Stimulated activated CD8-positive, alpha-beta memory T cell treated with anti-CD3 and anti-CD28 coated beads, Interleukin-12 subunit alpha, Interleukin-12 subunit beta, amount 100 ng/mL, for 24 hours (primary cell): ENCODE measurements at regions not wholly inside any gene's neighbourhood (a gene's known extent, or its start where the extent isn't known, plus 50 kb on each side); places are given as distances from the start of the nearest gene placed in this dataset.
"Not testable (repeated sequence)": the region's sequence is repeated elsewhere in the genome, so short reads cannot be mapped to it uniquely, and the experiment has no call there.

Experiments used
- DNase-seq: peaks from one replicate; pipeline ENCODE4 v3.0.0-alpha.2; 2020; ENCODE audit errors: extremely low read depth

- no peak for DNase-seq
Measured at GRCh38 chr10:44177610-44178009, 207.3 kb downstream of the CXCL12 start.

DNA sequence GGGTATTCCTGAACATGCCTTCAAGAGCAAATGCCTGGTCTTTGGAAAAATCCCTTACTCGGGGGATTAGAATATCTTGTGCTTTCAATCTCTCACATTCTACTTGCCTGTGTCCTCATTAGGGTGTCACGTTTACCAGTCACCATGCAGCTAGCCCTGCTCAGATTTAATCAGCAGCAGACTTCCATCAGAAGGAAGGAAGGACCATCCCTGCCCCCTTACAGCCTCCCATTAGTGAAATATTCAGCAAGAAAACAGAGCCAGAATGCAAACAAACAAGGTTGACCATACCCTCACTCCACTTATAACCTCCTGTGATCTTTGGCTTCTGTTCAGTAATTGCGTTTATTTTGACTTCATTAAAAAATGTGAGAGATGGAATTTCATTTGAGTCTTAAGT lies 208.6 kb downstream of the CXCL12 start:
- DNase-seq = no peak

- no peak for DNase-seq
Measured at GRCh38 chr10:44173608-44173894, 211.3 kb downstream of the CXCL12 start.

DNA sequence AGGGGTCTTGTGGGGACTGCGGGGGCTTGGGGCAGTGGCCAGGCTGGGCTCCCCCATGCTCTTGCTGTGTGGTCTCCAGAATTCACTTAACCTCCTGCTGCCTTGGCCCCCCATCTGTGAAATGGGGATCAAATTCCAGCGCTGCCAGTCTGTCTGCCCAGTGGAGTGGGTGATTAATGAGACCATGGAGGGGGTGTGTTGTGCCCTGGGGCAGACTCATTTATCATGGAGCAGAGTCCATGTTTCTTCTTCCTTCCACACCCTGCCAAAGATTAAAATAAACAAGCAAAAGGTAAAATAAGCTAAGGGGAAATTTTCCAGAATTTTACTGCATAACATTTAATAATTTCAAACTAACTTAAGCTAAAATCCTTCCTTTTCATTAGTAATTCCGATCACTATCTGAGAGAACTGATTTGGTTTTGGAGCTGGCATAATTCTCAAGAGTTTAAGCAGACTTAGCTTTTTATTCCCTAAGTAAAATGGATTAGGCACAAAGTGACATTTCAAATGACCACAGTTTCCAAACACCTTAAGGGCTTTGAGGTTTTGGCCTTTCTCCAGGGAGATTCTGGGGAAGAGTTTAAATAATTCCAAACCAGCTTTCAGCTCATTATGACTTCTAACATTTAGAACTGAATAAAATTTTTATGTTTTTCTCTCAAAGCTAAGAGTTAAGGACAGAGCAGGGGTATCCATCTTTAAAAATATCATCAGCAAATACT lies 211.9 kb downstream of the CXCL12 start:
- DNase-seq = no peak

- no peak for DNase-seq
Measured at GRCh38 chr10:44171765-44172164, 213.1 kb downstream of the CXCL12 start.

GRCh38 chr10:44168478-44168877 lies 216.4 kb downstream of the CXCL12 start:
- no peak for DNase-seq

- DNase-seq = no peak
Measured at GRCh38 chr10:44167752-44168151, 217.1 kb downstream of the CXCL12 start.

DNA sequence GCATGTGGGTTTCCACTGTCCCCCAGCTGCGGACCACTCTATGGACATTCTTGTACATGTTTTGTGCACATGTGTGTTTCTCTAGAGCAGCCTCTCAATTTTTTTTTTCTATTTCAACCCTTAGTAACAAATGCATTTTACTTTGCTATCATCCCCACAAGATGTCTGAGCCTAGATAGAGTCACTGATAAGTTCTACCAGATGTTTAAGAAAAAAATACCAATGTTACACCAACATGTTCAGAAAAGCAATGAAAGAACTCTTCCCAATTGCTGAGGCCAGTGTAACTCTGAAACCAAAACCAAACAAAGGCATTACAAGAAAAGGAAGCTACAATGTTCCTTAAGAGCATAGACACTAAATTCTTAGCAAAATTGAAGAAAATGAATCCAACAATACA lies 218.5 kb downstream of the CXCL12 start:
- DNase-seq = no peak

DNA sequence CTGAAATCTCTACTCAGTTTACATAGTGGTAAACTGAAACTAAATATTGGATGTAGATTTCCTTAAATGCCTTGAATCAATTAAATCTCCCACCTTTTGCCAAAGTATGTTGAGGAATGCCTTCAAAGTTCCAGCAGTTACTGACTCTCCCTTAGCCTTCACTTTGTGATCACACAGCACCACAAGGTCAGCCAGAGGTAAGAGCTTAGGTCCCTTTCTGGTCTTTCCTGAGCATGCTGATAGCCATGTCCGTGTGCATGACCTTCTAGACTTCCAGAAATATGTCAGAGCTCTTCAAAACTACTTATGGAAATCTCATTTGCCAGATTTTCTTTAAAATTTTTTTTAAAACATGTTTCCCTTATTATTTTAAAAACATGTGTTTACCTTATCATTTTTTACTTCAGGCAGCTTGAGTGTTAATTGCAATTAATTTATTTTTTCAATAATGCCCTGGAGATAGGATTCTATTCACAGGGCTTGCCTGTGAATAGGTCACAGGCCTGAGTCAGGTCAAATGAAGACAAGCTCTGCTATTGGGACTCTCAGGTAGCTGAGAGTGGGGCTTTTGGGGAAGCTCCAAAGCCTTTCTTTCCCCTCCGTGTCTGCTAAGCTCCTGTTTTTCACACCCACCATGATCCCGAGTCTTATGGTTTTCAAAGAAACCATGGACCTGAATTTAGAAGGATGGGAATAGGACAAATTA lies 220.5 kb downstream of the CXCL12 start:
- DNase-seq = no peak

DNA sequence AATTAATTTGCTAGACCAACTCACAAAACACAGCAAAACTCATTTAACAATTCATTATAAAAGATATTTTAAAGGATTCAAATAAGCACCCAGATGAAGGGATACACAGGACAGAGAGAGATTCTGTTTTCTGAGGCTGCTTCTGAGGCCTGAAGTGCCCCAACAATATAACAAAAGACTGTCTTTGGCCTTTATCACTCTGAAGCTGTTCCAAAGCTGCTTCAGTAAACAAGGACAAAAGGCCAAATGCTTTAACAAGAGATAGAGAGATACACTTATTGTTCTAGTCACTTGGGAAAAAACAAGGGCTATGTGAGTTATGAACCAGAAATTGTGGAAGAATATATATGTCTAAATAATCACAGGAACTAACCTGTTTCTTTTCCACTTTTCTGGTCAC lies 223.7 kb downstream of the CXCL12 start:
- DNase-seq = no peak

DNA sequence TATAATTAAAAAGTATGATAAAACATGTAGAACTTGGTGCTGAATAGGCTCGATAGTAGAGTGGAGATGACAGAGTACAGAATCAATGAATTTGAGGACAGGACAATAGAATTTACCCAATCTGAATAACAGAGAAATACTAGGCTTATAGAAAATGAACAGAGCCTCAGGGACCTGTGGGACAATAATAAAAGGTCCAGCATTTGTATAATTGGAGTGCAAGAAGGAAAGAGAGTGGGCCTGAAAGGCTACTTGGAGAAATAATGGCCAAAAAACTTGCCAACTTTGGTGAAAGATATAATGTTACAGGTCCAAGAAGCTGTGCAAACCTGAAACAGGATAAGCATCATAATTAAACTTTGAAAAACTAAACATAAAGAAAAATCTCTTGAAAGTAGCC lies 227.3 kb downstream of the CXCL12 start:
- no peak for DNase-seq

GRCh38 chr10:44154956-44155355 lies 229.9 kb downstream of the CXCL12 start:
- DNase-seq = no peak

- DNase-seq = no peak
Measured at GRCh38 chr10:44153918-44154670, 230.8 kb downstream of the CXCL12 start.

DNA sequence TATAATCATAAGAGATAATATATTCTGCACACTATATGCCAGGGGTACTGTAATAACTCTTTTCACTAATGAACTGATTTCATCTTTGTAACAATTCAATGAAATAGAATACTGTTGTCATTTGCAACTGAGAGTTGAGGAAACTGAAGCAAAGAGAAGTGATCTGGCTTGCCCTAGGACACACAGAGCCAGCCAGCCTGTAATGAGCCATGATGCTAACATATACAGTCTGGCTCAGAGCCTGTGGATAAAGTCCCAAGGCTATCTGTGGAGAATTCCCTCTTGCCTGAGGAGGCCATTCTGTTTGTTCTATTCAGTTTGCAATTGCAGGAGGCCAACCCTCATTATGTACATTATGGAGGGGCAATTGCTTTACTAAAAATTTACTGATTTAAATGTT lies 241.3 kb downstream of the CXCL12 start:
- DNase-seq = no peak

- DNase-seq = no peak
Measured at GRCh38 chr10:44132361-44133289, 252.3 kb downstream of the CXCL12 start.

DNA sequence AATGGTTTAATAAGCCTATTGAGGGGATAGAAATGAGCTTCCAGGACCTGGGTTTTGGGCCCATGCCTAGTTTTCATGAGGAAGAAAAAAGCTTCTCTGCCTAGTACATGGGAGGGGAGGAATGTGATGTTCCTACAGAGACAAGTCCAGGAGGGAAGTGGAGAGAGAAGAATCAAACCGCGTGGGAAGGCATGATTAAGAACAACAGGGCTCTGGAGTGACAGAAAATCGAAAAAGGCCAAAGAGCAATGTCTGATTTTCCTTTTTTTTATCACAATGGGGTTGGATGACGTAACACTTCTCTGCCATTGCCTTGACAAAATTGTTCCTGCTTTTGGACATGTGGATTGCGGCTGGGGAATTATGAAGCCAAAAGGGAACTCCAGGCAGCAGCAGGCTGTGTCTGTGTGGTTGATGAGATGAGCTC lies 258.6 kb downstream of the CXCL12 start:
- DNase-seq = no peak

DNA sequence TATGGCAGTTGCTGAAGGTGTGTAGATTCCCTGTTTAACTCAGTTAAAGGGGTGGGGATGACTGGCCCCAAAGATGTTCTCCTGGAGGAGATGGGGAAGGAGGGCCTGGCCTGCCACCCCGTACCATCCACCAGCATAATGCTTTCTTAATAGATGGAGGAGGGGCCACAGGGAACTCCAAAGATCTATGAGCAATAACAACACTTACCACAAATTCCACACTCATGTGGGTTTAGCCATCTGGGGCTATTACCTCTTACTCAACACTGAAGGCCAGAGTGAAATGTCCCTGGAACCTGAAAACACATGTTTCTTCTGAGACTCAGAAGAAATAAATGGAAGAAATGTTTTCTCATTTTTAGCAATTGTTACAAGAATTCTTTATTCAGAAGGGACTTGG lies 259.0 kb downstream of the CXCL12 start:
- no peak for DNase-seq

- no peak for DNase-seq
Measured at GRCh38 chr10:44118500-44118899, 266.4 kb downstream of the CXCL12 start.

GRCh38 chr10:44116474-44116873 lies 268.4 kb downstream of the CXCL12 start:
- DNase-seq = no peak

DNA sequence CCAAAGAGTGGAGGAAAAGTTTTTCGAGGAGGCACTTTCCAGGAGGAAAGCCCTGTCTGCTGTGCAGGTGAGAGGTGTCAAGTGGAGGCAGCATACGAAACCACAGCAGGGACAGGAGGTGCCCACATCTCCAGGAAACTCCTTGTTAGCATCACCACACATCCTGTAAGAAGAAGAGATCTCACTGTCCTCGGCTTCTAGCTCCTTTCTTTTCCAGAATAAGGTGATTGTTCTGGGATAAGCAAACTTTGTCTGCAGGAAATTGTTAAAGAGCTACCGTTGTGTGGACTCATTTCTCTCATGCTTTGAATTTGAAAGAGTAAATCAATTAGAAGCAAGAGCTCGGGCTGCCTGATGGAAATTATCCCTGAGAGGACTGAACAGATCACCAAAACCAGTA lies 269.4 kb downstream of the CXCL12 start:
- no peak for DNase-seq

GRCh38 chr10:44114441-44114840 lies 270.5 kb downstream of the CXCL12 start:
- DNase-seq = no peak

DNA sequence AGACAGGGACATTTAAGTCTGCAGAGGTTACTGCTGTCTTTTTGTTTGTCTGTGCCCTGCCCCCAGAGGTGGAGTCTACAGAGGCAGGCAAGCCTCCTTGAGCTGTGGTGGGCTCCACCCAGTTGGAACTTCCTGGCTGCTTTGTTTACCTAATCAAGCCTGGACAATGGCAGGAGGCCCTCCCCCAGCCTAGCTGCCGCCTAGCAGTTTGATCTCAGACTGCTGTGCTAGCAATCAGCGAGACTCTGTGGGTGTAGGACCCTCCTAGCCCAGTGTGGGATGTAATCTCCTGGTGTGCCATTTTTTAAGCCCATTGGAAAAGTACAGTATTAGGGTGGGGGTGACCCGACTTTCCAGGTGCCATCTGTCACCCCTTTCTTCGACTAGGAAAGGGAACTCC lies 272.6 kb downstream of the CXCL12 start:
- DNase-seq = not testable (repeated sequence)
